Upper lobe of left lung (tissue), 4 donors: ENCODE measurements at regions not wholly inside any gene's neighbourhood (a gene's known extent, or its start where the extent isn't known, plus 50 kb on each side); places are given as distances from the start of the nearest gene placed in this dataset.

Source experiments
- CTCF ChIP-seq, 6 experiments: fragments of 450-650 bp in 4 of 6; fragments of 200-600 bp in 2 of 6; sonication (generic) in 2 of 6; IDR thresholded peaks; one replicate each; pipeline ENCODE4 v1.5.1; 2016 to 2019; ENCODE audit warnings: antibody characterized with exemption in 6 of 6
- POLR2A ChIP-seq, 4 donors: fragments of 450-650 bp; IDR thresholded peaks; one replicate each; pipeline ENCODE4 v1.5.1; 2016 to 2017; ENCODE audit warnings: antibody characterized with exemption in 4 of 4, mild to moderate bottlenecking in 2 of 4
- POLR2AphosphoS5 ChIP-seq, 2 donors: sonication (generic); formaldehyde crosslinking; IDR thresholded peaks; one replicate each; pipeline ENCODE4 v1.5.1; 2017; ENCODE audit warnings: antibody characterized with exemption in 2 of 2

- no peak for TF ChIP-seq CTCF (IDR thresholded peaks at IDR 0.05)
- TF ChIP-seq POLR2AphosphoS5 (IDR thresholded peaks at IDR 0.05), result no peak
- TF ChIP-seq POLR2A (IDR thresholded peaks at IDR 0.05), result no peak
Observed at GRCh38 chr3:177992993-177993970, 543.0 kb upstream of the KCNMB2 start.
